Subcutaneous abdominal adipose tissue (tissue), 5 donors: ENCODE measurements at regions not wholly inside any gene's neighbourhood (a gene's known extent, or its start where the extent isn't known, plus 50 kb on each side); places are given as distances from the start of the nearest gene placed in this dataset.

Experiments used
- H3K27ac ChIP-seq: one replicate; pipeline ENCODE4 v1.7.0; 2013; ENCODE audit warnings: low read depth, mild to moderate bottlenecking, inconsistent platforms, low read length, moderate library complexity
- H3K27me3 ChIP-seq, 5 donors: one replicate each; pipeline ENCODE4 v1.7.0; 2013; ENCODE audit warnings: low read length in 5 of 5, inconsistent platforms in 1 of 5; ENCODE audit not compliant: control insufficient read depth in 5 of 5, insufficient read depth in 4 of 5
- H3K36me3 ChIP-seq, 5 donors: one replicate each; pipeline ENCODE4 v1.7.0; 2013; ENCODE audit warnings: low read length in 5 of 5; ENCODE audit not compliant: control insufficient read depth in 5 of 5, insufficient read depth in 5 of 5
- H3K4me1 ChIP-seq, 5 donors: one replicate each; pipeline ENCODE4 v1.7.0; 2013; ENCODE audit warnings: low read length in 5 of 5, mild to moderate bottlenecking in 3 of 5, moderate library complexity in 1 of 5; ENCODE audit not compliant: control insufficient read depth in 5 of 5, insufficient read depth in 5 of 5
- H3K4me3 ChIP-seq, 5 donors: one replicate each; pipeline ENCODE4 v1.7.0; 2013; ENCODE audit warnings: low read length in 5 of 5, low read depth in 1 of 5
- H3K9ac ChIP-seq, 5 donors: one replicate each; pipeline ENCODE4 v1.7.0; 2013; ENCODE audit warnings: low read length in 5 of 5, mild to moderate bottlenecking in 4 of 5, moderate library complexity in 3 of 5
- H3K9me3 ChIP-seq, 5 donors: one replicate each; pipeline ENCODE4 v1.7.0; 2013; ENCODE audit warnings: low read length in 5 of 5; ENCODE audit not compliant: control insufficient read depth in 5 of 5
- donor health status: healthy.
- donor health status: healthy.
- donor health status: healthy.
- donor health status: healthy.
- donor health status: healthy.

DNA sequence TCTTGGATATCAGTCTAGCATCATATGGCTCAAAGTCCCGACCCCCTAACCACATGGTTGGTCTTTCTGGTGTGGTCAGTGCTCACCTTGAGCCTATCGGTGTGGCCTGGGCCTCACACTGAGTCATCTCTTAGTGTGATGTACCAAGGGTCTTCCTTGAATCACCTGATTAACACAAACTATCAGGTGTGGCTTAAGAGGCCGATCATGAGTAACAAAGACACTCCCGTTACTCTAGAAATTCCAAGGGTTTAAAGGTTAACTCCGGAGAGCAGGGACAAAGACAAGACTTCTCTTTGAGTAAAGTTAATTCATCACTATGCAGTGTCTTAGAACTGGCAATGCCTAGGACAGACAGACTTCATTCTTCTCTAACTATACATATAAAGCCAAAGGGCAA is 52.3 kb upstream of the ARMC3 start:
- H3K4me1 ChIP-seq, result no peaks in the 10 kb centered on the region
- no peaks in the 10 kb centered on the region for H3K9me3 ChIP-seq
- no peaks in the 10 kb centered on the region for H3K27me3 ChIP-seq
- H3K27ac ChIP-seq, result no peak overlapping the region
- no peaks in the 10 kb centered on the region for H3K36me3 ChIP-seq
- H3K9ac ChIP-seq, result no peak overlapping the region
- no peak overlapping the region for H3K4me3 ChIP-seq

- Histone ChIP-seq H3K27me3 (no peaks in the 10 kb centered on the region), H3K4me1 (no peaks in the 10 kb centered on the region), H3K36me3 (no peaks in the 10 kb centered on the region), H3K9ac (no peak overlapping the region), H3K27ac (no peak overlapping the region), H3K4me3 (no peak overlapping the region), H3K9me3 (no peaks in the 10 kb centered on the region)
These were observed 53.5 kb upstream of the ARMC3 start for GRCh38 chr10:22874189-22874854.

DNA sequence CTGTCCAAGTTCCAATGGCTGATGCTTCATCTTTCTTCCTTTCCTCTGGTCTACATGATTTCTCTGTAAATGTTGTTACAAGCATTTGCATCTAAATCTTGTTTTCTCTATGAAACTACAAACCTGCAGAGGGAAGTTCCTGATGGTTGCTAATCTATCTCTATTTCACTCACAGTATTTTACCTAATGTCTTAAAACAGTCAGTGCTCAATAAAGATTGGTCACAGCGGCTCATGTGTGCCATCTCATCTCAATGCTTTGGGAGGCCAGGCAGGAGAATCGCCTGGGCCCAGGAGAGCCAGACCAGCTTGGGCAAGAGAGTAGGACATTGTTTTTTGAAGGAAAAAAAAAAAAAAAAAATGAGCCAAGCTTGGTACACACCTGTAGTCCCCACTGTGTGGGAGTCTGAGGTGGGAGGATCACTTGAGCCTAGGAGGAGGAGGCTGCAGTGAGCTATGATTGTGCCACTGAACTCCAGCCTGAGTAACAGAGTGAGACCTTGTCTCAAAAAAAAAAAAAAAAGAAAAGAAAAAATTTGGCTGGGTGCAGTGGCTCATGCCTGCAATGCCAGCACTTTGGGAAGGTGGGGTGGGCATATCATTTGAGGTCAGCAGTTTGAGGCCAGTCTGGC is 71.3 kb upstream of the ARMC3 start:
- no peaks in the 10 kb centered on the region for H3K4me1 ChIP-seq
- H3K36me3 ChIP-seq, result no peaks in the 10 kb centered on the region
- H3K9ac ChIP-seq, result no peak overlapping the region
- H3K27ac ChIP-seq, result no peak overlapping the region
- no peak overlapping the region for H3K4me3 ChIP-seq
- H3K27me3 ChIP-seq, result no peaks in the 10 kb centered on the region
- no peaks in the 10 kb centered on the region for H3K9me3 ChIP-seq

GRCh38 chr10:22854935-22855421 is 72.9 kb upstream of the ARMC3 start:
- Histone ChIP-seq H3K27me3 (no peaks in the 10 kb centered on the region), H3K27ac (no peak overlapping the region), H3K9me3 (no peaks in the 10 kb centered on the region), H3K36me3 (no peaks in the 10 kb centered on the region), H3K4me1 (peaks cover 0 to under 1% (median 0%) of the 10 kb centered on the region in 5 donors), H3K4me3 (no peak overlapping the region), H3K9ac (no peak overlapping the region)

- Histone ChIP-seq H3K27ac (no peak overlapping the region), H3K36me3 (no peaks in the 10 kb centered on the region), H3K4me3 (no peak overlapping the region), H3K27me3 (no peaks in the 10 kb centered on the region), H3K4me1 (peaks cover 4 to 10% (median 9%) of the 10 kb centered on the region in 5 donors), H3K9ac (no peak overlapping the region), H3K9me3 (no peaks in the 10 kb centered on the region)
These were observed 73.9 kb upstream of the ARMC3 start for GRCh38 chr10:22853906-22854447.

GRCh38 chr10:22852712-22853353 is 75.0 kb upstream of the ARMC3 start:
- peaks cover 5 to 15% (median 12%) of the 10 kb centered on the region in 5 donors for H3K4me1 ChIP-seq
- H3K27me3 ChIP-seq, result no peaks in the 10 kb centered on the region
- no peaks in the 10 kb centered on the region for H3K36me3 ChIP-seq
- no peak overlapping the region for H3K27ac ChIP-seq
- H3K4me3 ChIP-seq, result no peak overlapping the region
- no peaks in the 10 kb centered on the region for H3K9me3 ChIP-seq
- H3K9ac ChIP-seq, result no peak overlapping the region

- Histone ChIP-seq H3K36me3 (no peaks in the 10 kb centered on the region), H3K4me3 (no peak overlapping the region), H3K27ac (no peak overlapping the region), H3K27me3 (no peaks in the 10 kb centered on the region), H3K9ac (no peak overlapping the region), H3K4me1 (peaks cover 5 to 15% (median 12%) of the 10 kb centered on the region in 5 donors), H3K9me3 (no peaks in the 10 kb centered on the region)
These were observed 76.0 kb upstream of the ARMC3 start for GRCh38 chr10:22851865-22852239.

GRCh38 chr10:22850541-22850940 is 77.3 kb upstream of the ARMC3 start:
- H3K4me1 ChIP-seq, result peaks cover 5 to 15% (median 12%) of the 10 kb centered on the region in 5 donors
- H3K4me3 ChIP-seq, result no peak overlapping the region
- no peaks in the 10 kb centered on the region for H3K36me3 ChIP-seq
- no peak overlapping the region for H3K9ac ChIP-seq
- no peak overlapping the region for H3K27ac ChIP-seq
- H3K27me3 ChIP-seq, result no peaks in the 10 kb centered on the region
- no peaks in the 10 kb centered on the region for H3K9me3 ChIP-seq

GRCh38 chr10:22849077-22849805 is 78.6 kb upstream of the ARMC3 start:
- Histone ChIP-seq H3K27me3 (no peaks in the 10 kb centered on the region), H3K4me1 (peaks cover 5 to 15% (median 12%) of the 10 kb centered on the region in 5 donors), H3K36me3 (no peaks in the 10 kb centered on the region), H3K4me3 (peak overlapping the region; percentile 23 to 56 (median 36)), H3K27ac (no peak overlapping the region), H3K9ac (peak overlapping the region in 2 of 5 donors; percentile 9), H3K9me3 (no peaks in the 10 kb centered on the region)
